HCT116 (cell line): ENCODE measurements at regions not wholly inside any gene's neighbourhood (a gene's known extent, or its start where the extent isn't known, plus 50 kb on each side); places are given as distances from the start of the nearest gene placed in this dataset.

Experiments
- ATAC-seq: fragments of 200-7000 bp; cut with Tn5 transposase; 2 replicates; pipeline ENCODE4 v1.9.1; 2020; ENCODE audit warnings: mild to moderate bottlenecking, moderate library complexity
- BruUV-seq: library from RNA; stranded (reverse); fragments of 400-500 nt; replicated peaks from 2 replicates; lab custom pipeline; 2021; lab: Mats Ljungman, UMichigan
- CTCF ChIA-PET: fragments of 300-600 bp; sonication (Branson Sonifier 250); formaldehyde crosslinking; loops from one replicate; lab custom pipeline; 2021; ENCODE audit warnings: antibody characterized with exemption; lab: Charles Lee
- POLR2A ChIA-PET: fragments of 300-600, 350-600 bp; sonication (Branson Sonifier 250); formaldehyde crosslinking; loops from one replicate; lab custom pipeline; 2021; ENCODE audit warnings: antibody characterized with exemption; lab: Charles Lee
- RAD21 ChIA-PET, 2 experiments: fragments of 300-600 bp; sonication (Branson Sonifier 250); formaldehyde crosslinking; loops; one replicate each; lab custom pipeline; 2023; ENCODE audit warnings: low total read pairs in 2 of 2; ENCODE audit not compliant: uncharacterized antibody in 2 of 2, unreplicated experiment in 2 of 2, low non-redundant PET in 1 of 2; lab: Charles Lee
- DNase-seq: peaks from one replicate; pipeline ENCODE4 v3.0.0-alpha.2; 2010; ENCODE audit warnings: low read depth, low spot score
- H2AFZ ChIP-seq: fragments of 200-600 bp; shearing (Covaris generic), sonication (generic); 2 replicates; pipeline ENCODE4 v1.6.1; 2017; ENCODE audit warnings: low read depth, mixed run types, mixed read lengths, antibody characterized with exemption, low read length; ENCODE audit not compliant: poor library complexity, severe bottlenecking
- H3K27ac ChIP-seq: 2 replicates; pipeline ENCODE4 v1.5.1; 2012; ENCODE audit warnings: low read depth, low read length
- H3K27me3 ChIP-seq: fragments of 200-600 bp; sonication (generic); 2 replicates; pipeline ENCODE4 v1.6.1; 2016; ENCODE audit warnings: mixed run types, low read length, mixed read lengths; ENCODE audit not compliant: insufficient read depth
- H3K36me3 ChIP-seq, 2 experiments: fragments of 200-500 bp in 1 of 2; fragments of 200-600 bp in 1 of 2; sonication (Bioruptor generic) in 1 of 2; sonication (generic) in 1 of 2; 2 replicates each; pipeline versions ENCODE4 v1.5.1 to v1.6.1; 2014 to 2016; ENCODE audit warnings: low read length in 2 of 2, inconsistent platforms in 1 of 2, mixed read lengths in 1 of 2, mixed run types in 1 of 2; ENCODE audit not compliant: insufficient read depth in 2 of 2, control insufficient read depth in 1 of 2
- H3K4me1 ChIP-seq, 2 experiments: fragments of 200-600 bp in 1 of 2; sonication (generic) in 1 of 2; 2 replicates each; pipeline versions ENCODE4 v1.5.1 to v1.6.1; 2012 to 2017; ENCODE audit warnings: low read length in 2 of 2, inconsistent platforms in 1 of 2, mild to moderate bottlenecking in 1 of 2, mixed read lengths in 1 of 2, mixed run types in 1 of 2, moderate library complexity in 1 of 2; ENCODE audit not compliant: insufficient read depth in 2 of 2, control insufficient read depth in 1 of 2
- H3K4me2 ChIP-seq: fragments of 200-600 bp; sonication (generic); 2 replicates; pipeline ENCODE4 v1.6.1; 2017; ENCODE audit warnings: mixed run types, low read length, mixed read lengths
- H3K4me3 ChIP-seq, 2 experiments: fragments of 200-600 bp in 1 of 2; sonication (generic) in 1 of 2; replicated peaks in 1 of 2; 2 replicates each; pipeline ENCODE4 v1.5.1; 2011 to 2016; ENCODE audit warnings: low read length in 2 of 2, control low read depth in 1 of 2, low read depth in 1 of 2, mild to moderate bottlenecking in 1 of 2, mixed read lengths in 1 of 2, mixed run types in 1 of 2
- H3K79me2 ChIP-seq: fragments of 200-600 bp; sonication (generic); 2 replicates; pipeline ENCODE4 v1.6.1; 2017; ENCODE audit warnings: mild to moderate bottlenecking, mixed run types, low read length, moderate library complexity, mixed read lengths; ENCODE audit not compliant: insufficient read depth
- H3K9ac ChIP-seq: fragments of 200-600 bp; sonication (generic); 2 replicates; pipeline ENCODE4 v1.6.1; 2016; ENCODE audit warnings: low read length, mixed read lengths
- H3K9me2 ChIP-seq: fragments of 200-600 bp; sonication (generic), shearing (Covaris generic); 2 replicates; pipeline ENCODE4 v1.6.1; 2017; ENCODE audit warnings: mixed run types, mild to moderate bottlenecking, moderate library complexity; ENCODE audit not compliant: insufficient read depth
- H3K9me3 ChIP-seq, 2 experiments: fragments of 200-500 bp in 1 of 2; fragments of 200-600 bp in 1 of 2; sonication (Bioruptor generic) in 1 of 2; sonication (generic) in 1 of 2; 2 replicates each; pipeline ENCODE4 v1.6.1; 2014 to 2017; ENCODE audit warnings: low read length in 2 of 2, mixed read lengths in 2 of 2, inconsistent platforms in 1 of 2, low read depth in 1 of 2, mild to moderate bottlenecking in 1 of 2, mixed run types in 1 of 2, moderate library complexity in 1 of 2; ENCODE audit not compliant: control insufficient read depth in 1 of 2, insufficient read depth in 1 of 2
- H4K20me1 ChIP-seq: fragments of 200-600 bp; sonication (generic), shearing (Covaris generic); 2 replicates; pipeline ENCODE4 v1.6.1; 2017; ENCODE audit warnings: mixed run types, mild to moderate bottlenecking, moderate library complexity; ENCODE audit not compliant: insufficient read depth
- ATF3 ChIP-seq: IDR thresholded peaks from 2 replicates; pipeline ENCODE4 v1.6.1; 2012
- CBX3 ChIP-seq: IDR thresholded peaks from 2 replicates; pipeline ENCODE4 v1.6.1; 2012; ENCODE audit warnings: low read depth
- EGR1 ChIP-seq: IDR thresholded peaks from 2 replicates; pipeline ENCODE4 v1.6.1; 2012; ENCODE audit warnings: low read depth
- ELF1 ChIP-seq: IDR thresholded peaks from 2 replicates; pipeline ENCODE4 v1.6.1; 2012; ENCODE audit warnings: low read depth, borderline replicate concordance
- EZH2phosphoT487 ChIP-seq: fragments of 200-600 bp; IDR thresholded peaks from 2 replicates; pipeline ENCODE4 v1.6.1; 2018; ENCODE audit warnings: antibody characterized with exemption, borderline replicate concordance
- FOSL1 ChIP-seq: IDR thresholded peaks from 2 replicates; pipeline ENCODE4 v1.6.1; 2012; ENCODE audit warnings: low read depth
- JUND ChIP-seq: IDR thresholded peaks from 2 replicates; pipeline ENCODE4 v1.6.1; 2012
- MAX ChIP-seq: IDR thresholded peaks from 2 replicates; pipeline ENCODE4 v1.6.1; 2012
- POLR2A ChIP-seq: IDR thresholded peaks from 2 replicates; pipeline ENCODE4 v1.7.0; 2011; ENCODE audit warnings: borderline replicate concordance; ENCODE audit not compliant: insufficient read depth, insufficient read length; ENCODE audit errors: extremely low read depth
- POLR2AphosphoS5 ChIP-seq: IDR thresholded peaks from 2 replicates; pipeline ENCODE4 v1.6.1; 2011; ENCODE audit warnings: mild to moderate bottlenecking, low read depth, low read length, moderate library complexity
- RAD21 ChIP-seq: IDR thresholded peaks from 2 replicates; pipeline ENCODE4 v1.6.1; 2012; ENCODE audit warnings: low read depth, mild to moderate bottlenecking
- SIN3A ChIP-seq: IDR thresholded peaks from 2 replicates; pipeline ENCODE4 v1.6.1; 2012; ENCODE audit warnings: low read depth
- SP1 ChIP-seq: IDR thresholded peaks from 2 replicates; pipeline ENCODE4 v1.6.1; 2012; ENCODE audit warnings: low read depth
- SRF ChIP-seq: IDR thresholded peaks from 2 replicates; pipeline ENCODE4 v1.6.1; 2012; ENCODE audit warnings: low read depth
- TCF7L2 ChIP-seq: IDR thresholded peaks from 2 replicates; pipeline ENCODE4 v1.7.0; 2011; ENCODE audit warnings: borderline replicate concordance, inconsistent platforms; ENCODE audit not compliant: insufficient read depth, insufficient read length; ENCODE audit errors: extremely low read depth
- YY1 ChIP-seq: IDR thresholded peaks from 2 replicates; pipeline ENCODE4 v1.6.1; 2011; ENCODE audit warnings: low read length, low read depth, moderate library complexity, mild to moderate bottlenecking; ENCODE audit not compliant: insufficient replicate concordance; ENCODE audit errors: extremely low read depth
- ZBTB33 ChIP-seq: IDR thresholded peaks from 2 replicates; pipeline ENCODE4 v1.6.1; 2011; ENCODE audit warnings: mild to moderate bottlenecking, low read length, moderate library complexity; ENCODE audit not compliant: insufficient replicate concordance; ENCODE audit errors: extremely low read depth
- ZNF274 ChIP-seq: fragments of 200-500 bp; sonication (Bioruptor generic); IDR thresholded peaks from 2 replicates; pipeline ENCODE4 v1.6.1; 2014; ENCODE audit warnings: mild to moderate bottlenecking, low read depth, low read length, inconsistent platforms
- intact Hi-C: fragments of 100-400 bp; cut with micrococcal nuclease; formaldehyde crosslinking; loops from 2 replicates; pipeline ENCODE4 v1.10.0; 2022

GRCh38 chr3:182737825-182738224 lies 55.5 kb upstream of the ATP11B start:
- Histone ChIP-seq H3K4me3 (no peak overlapping the region), H3K79me2 (no peaks in the 10 kb centered on the region), H3K9ac (no peak overlapping the region), H3K4me2 (no peak overlapping the region), H3K9me3 (no peaks in the 10 kb centered on the region), H4K20me1 (no peaks in the 10 kb centered on the region), H3K9me2 (no peaks in the 10 kb centered on the region), H3K36me3 (no peaks in the 10 kb centered on the region), H3K27ac (no peak overlapping the region), H3K27me3 (no peaks in the 10 kb centered on the region), H2AFZ (no peak overlapping the region), H3K4me1 (peaks cover 17 to 29% of the 10 kb centered on the region in 2 experiments)
- CTCF ChIA-PET = no interaction called here
- intact Hi-C loops = no loop called here
- BruUV-seq = no TSS peak
- ATAC-seq (no peak), DNase-seq (no peak)
- POLR2A ChIA-PET = no interaction called here
- no peak for TF ChIP-seq ZBTB33
- no peak for TF ChIP-seq JUND
- no peak for TF ChIP-seq YY1
- TF ChIP-seq SIN3A = no peak
- no peak for TF ChIP-seq EGR1
- no peak for TF ChIP-seq ATF3
- TF ChIP-seq ZNF274 = no peak
- no peak for TF ChIP-seq TCF7L2
- TF ChIP-seq EZH2phosphoT487 = no peak
- TF ChIP-seq POLR2A = no peak
- TF ChIP-seq SRF = no peak
- no peak for TF ChIP-seq POLR2AphosphoS5
- no peak for TF ChIP-seq MAX
- no peak for TF ChIP-seq FOSL1
- TF ChIP-seq SP1 = no peak
- TF ChIP-seq CBX3 = no peak
- no peak for TF ChIP-seq RAD21
- no peak for TF ChIP-seq ELF1
- RAD21 ChIA-PET = no interaction called here
